Activated B cell treated with CpG ODN at 0.5 μM for 24 hours (primary cell): ENCODE measurements at regions not wholly inside any gene's neighbourhood (a gene's known extent, or its start where the extent isn't known, plus 50 kb on each side); places are given as distances from the start of the nearest gene placed in this dataset.

ENCODE experiments used
- ATAC-seq: fragments of 200-7000 bp; cut with Tn5 transposase; one replicate; pipeline ENCODE4 v1.10.0; 2021; ENCODE audit warnings: low read depth, mild to moderate bottlenecking, moderate library complexity
- CTCF ChIA-PET: fragments of 350-600 bp; sonication (Branson Sonifier 250); formaldehyde crosslinking; loops from one replicate; lab custom pipeline; 2021; ENCODE audit warnings: antibody characterized with exemption; lab: Charles Lee
- POLR2A ChIA-PET: fragments of 350-600 bp; sonication (Branson Sonifier 250); formaldehyde crosslinking; loops from one replicate; lab custom pipeline; 2021; ENCODE audit warnings: antibody characterized with exemption; lab: Charles Lee
- DNase-seq: peaks from one replicate; pipeline ENCODE4 v3.0.0; 2022
- H3K27ac Mint-ChIP-seq: one replicate; pipeline ENCODE4 v1.8.0; 2020; ENCODE audit warnings: mixed read lengths
- H3K27me3 Mint-ChIP-seq: one replicate; pipeline ENCODE4 v1.8.0; 2021; ENCODE audit warnings: mixed read lengths
- H3K36me3 Mint-ChIP-seq: one replicate; pipeline ENCODE4 v1.8.0; 2021; ENCODE audit warnings: low read depth, mixed read lengths
- H3K4me1 Mint-ChIP-seq: one replicate; pipeline ENCODE4 v1.8.0; 2021; ENCODE audit warnings: mixed read lengths
- H3K4me3 Mint-ChIP-seq: one replicate; pipeline ENCODE4 v1.8.0; 2020; ENCODE audit warnings: mild to moderate bottlenecking, mixed read lengths
- H3K9me3 Mint-ChIP-seq: one replicate; pipeline ENCODE4 v1.8.0; 2020; ENCODE audit warnings: mixed read lengths
- intact Hi-C: fragments of 100-400 bp; cut with micrococcal nuclease; formaldehyde crosslinking; loops from one replicate; pipeline ENCODE4 v1.15.1; 2024
- TF ChIP-seq, protein P1 (sequence below): fragments of 200-600 bp; IDR thresholded peaks from one replicate; pipeline ENCODE4 v1.8.0; 2022; ENCODE audit warnings: antibody characterized with exemption, mild to moderate bottlenecking

DNA sequence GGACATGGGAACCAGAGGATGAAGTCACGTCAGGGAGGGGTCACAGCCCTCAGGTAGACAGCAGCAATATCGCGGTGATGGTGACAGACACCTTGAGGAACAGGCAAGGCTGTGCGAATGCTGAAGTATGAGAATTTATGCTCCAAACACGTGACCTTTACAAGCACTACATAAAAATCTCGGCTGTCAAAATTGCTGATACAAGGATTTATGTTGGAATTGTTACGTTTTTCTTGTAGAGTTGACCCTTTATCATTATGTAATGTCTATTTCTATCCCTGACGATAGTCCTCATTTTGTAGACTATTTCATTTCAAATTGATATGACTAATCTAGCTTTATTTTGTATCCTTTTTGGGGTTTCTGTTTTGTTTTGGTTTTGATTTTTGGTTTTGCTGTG lies 311.1 kb downstream of the C6orf118 start:
- ChIA-PET POLR2A (no interaction called here), CTCF (no interaction called here)
- TF ChIP-seq, protein P1, sequence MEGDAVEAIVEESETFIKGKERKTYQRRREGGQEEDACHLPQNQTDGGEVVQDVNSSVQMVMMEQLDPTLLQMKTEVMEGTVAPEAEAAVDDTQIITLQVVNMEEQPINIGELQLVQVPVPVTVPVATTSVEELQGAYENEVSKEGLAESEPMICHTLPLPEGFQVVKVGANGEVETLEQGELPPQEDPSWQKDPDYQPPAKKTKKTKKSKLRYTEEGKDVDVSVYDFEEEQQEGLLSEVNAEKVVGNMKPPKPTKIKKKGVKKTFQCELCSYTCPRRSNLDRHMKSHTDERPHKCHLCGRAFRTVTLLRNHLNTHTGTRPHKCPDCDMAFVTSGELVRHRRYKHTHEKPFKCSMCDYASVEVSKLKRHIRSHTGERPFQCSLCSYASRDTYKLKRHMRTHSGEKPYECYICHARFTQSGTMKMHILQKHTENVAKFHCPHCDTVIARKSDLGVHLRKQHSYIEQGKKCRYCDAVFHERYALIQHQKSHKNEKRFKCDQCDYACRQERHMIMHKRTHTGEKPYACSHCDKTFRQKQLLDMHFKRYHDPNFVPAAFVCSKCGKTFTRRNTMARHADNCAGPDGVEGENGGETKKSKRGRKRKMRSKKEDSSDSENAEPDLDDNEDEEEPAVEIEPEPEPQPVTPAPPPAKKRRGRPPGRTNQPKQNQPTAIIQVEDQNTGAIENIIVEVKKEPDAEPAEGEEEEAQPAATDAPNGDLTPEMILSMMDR: no peak
- intact Hi-C loops: no loop called here
- Mint-ChIP-seq H3K27me3 (no peaks in the 10 kb centered on the region), H3K4me1 (no peaks in the 10 kb centered on the region), H3K27ac (no peak overlapping the region), H3K9me3 (peaks cover 13% of the 10 kb centered on the region), H3K4me3 (no peak overlapping the region), H3K36me3 (no peaks in the 10 kb centered on the region)
- no peak for DNase-seq
- ATAC-seq: no peak

DNA sequence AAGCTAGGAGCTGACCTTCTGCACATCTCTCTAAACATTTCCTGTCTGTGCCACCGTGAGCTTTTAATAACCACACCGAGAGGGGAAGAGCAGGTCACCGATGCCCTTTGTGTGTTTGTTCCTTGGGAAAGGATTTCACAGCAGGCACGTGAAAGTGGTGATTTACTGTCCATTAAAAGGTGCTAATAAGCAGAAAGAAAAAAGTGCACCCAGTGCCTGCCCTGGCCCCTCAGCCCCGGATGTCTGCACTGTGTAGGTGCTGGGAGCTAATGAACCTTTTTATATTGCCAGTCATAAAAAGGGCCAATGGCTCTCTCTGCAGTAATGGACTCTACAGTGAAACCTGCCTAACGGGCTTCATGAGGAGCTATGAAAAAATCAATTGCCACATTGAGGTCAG lies 312.6 kb downstream of the C6orf118 start:
- POLR2A ChIA-PET: no interaction called here
- ATAC-seq (no peak), DNase-seq (no peak)
- H3K4me3 Mint-ChIP-seq: no peak overlapping the region
- intact Hi-C loops: no loop called here
- CTCF ChIA-PET: no interaction called here
- peaks cover 8% of the 10 kb centered on the region for H3K9me3 Mint-ChIP-seq
- H3K27ac Mint-ChIP-seq: no peak overlapping the region
- no peaks in the 10 kb centered on the region for H3K4me1 Mint-ChIP-seq
- no peaks in the 10 kb centered on the region for H3K36me3 Mint-ChIP-seq
- no peaks in the 10 kb centered on the region for H3K27me3 Mint-ChIP-seq
- TF ChIP-seq, protein P1: no peak

GRCh38 chr6:164991573-164991972 lies 317.8 kb downstream of the C6orf118 start:
- DNase-seq (no peak), ATAC-seq (no peak)
- ChIA-PET POLR2A (no interaction called here), CTCF (no interaction called here)
- intact Hi-C loops: no loop called here
- H3K27ac Mint-ChIP-seq: no peak overlapping the region
- no peaks in the 10 kb centered on the region for H3K36me3 Mint-ChIP-seq
- H3K4me1 Mint-ChIP-seq: no peaks in the 10 kb centered on the region
- TF ChIP-seq, protein P1: no peak
- no peak overlapping the region for H3K4me3 Mint-ChIP-seq
- no peaks in the 10 kb centered on the region for H3K27me3 Mint-ChIP-seq
- peaks cover 3% of the 10 kb centered on the region for H3K9me3 Mint-ChIP-seq

GRCh38 chr6:164990901-164991300 lies 318.5 kb downstream of the C6orf118 start:
- ATAC-seq (no peak), DNase-seq (no peak)
- H3K9me3 Mint-ChIP-seq: peaks cover 3% of the 10 kb centered on the region
- no peaks in the 10 kb centered on the region for H3K27me3 Mint-ChIP-seq
- POLR2A ChIA-PET: no interaction called here
- no peak overlapping the region for H3K27ac Mint-ChIP-seq
- TF ChIP-seq, protein P1: no peak
- no peaks in the 10 kb centered on the region for H3K4me1 Mint-ChIP-seq
- CTCF ChIA-PET: no interaction called here
- H3K4me3 Mint-ChIP-seq: no peak overlapping the region
- intact Hi-C loops: no loop called here
- no peaks in the 10 kb centered on the region for H3K36me3 Mint-ChIP-seq

DNA sequence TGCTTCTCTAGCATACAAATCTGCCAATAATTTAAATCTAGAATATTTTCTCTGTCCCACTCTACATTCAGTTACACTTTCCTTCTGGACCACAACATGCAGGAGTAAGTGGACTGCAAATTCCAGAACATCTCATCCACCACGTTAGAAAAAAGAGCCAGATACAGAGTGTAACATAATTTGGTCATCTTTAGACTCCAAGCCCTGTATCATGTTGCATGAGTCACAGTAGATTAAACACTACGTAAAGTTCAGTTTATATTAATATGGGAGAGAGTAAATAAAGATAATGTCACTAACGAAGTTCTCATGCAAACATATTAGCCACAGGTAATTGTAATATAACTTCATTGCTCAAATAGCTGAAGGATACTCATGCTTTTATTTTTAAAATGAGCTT lies 327.0 kb downstream of the C6orf118 start:
- ATAC-seq (no peak), DNase-seq (no peak)
- POLR2A ChIA-PET: no interaction called here
- H3K4me1 Mint-ChIP-seq: no peaks in the 10 kb centered on the region
- H3K27ac Mint-ChIP-seq: no peak overlapping the region
- H3K4me3 Mint-ChIP-seq: no peak overlapping the region
- intact Hi-C loops: no loop called here
- TF ChIP-seq, protein P1: no peak
- H3K36me3 Mint-ChIP-seq: no peaks in the 10 kb centered on the region
- CTCF ChIA-PET: no interaction called here
- H3K9me3 Mint-ChIP-seq: peaks cover 5% of the 10 kb centered on the region
- H3K27me3 Mint-ChIP-seq: no peaks in the 10 kb centered on the region
